H1 (cell line): ENCODE measurements at regions not wholly inside any gene's neighbourhood (a gene's known extent, or its start where the extent isn't known, plus 50 kb on each side); places are given as distances from the start of the nearest gene placed in this dataset.

Experiments
- BACH1 ChIP-seq: IDR thresholded peaks from 2 replicates; pipeline ENCODE4 v1.6.1; 2012; ENCODE audit warnings: low read length, improper control_type of control experiment
- HDAC2 ChIP-seq, 2 experiments: fragments of 300-600 bp in 1 of 2; sonication (generic) in 1 of 2; IDR thresholded peaks; 2 replicates each; pipeline ENCODE4 v1.6.1; 2011 to 2012; ENCODE audit warnings: low read depth in 2 of 2, low read length in 2 of 2, mild to moderate bottlenecking in 2 of 2, moderate library complexity in 2 of 2, borderline replicate concordance in 1 of 2, inconsistent platforms in 1 of 2
- JUND ChIP-seq: IDR thresholded peaks from 2 replicates; pipeline ENCODE4 v1.6.1; 2011; ENCODE audit warnings: mild to moderate bottlenecking, improper control_type of control experiment, low read length
- POLR2A ChIP-seq, 2 experiments: IDR thresholded peaks; 1 replicate in 1 of 2; 2 replicates in 1 of 2; pipeline ENCODE4 v1.6.1; 2011; ENCODE audit warnings: low read depth in 2 of 2, low read length in 2 of 2, mild to moderate bottlenecking in 2 of 2; ENCODE audit errors: control extremely low read depth in 1 of 2
- POLR2AphosphoS5 ChIP-seq: IDR thresholded peaks from 2 replicates; pipeline ENCODE4 v1.6.1; 2011; ENCODE audit warnings: low read depth, low read length
- SAP30 ChIP-seq: fragments of 300-600 bp; sonication (generic); IDR thresholded peaks from 2 replicates; pipeline ENCODE4 v1.7.1; 2012; ENCODE audit warnings: low read length, moderate library complexity, mild to moderate bottlenecking, inconsistent platforms; ENCODE audit not compliant: insufficient read depth, insufficient replicate concordance
- TCF12 ChIP-seq: IDR thresholded peaks from 2 replicates; pipeline ENCODE4 v1.6.1; 2011; ENCODE audit warnings: low read depth, mild to moderate bottlenecking, low read length
- TF ChIP-seq, protein P1 (sequence below): IDR thresholded peaks from 2 replicates; pipeline ENCODE4 v1.6.1; 2012; ENCODE audit warnings: inconsistent platforms
- TF ChIP-seq, protein P2 (sequence below): IDR thresholded peaks from 2 replicates; pipeline ENCODE4 v1.6.1; 2011; ENCODE audit warnings: low read length, improper control_type of control experiment
- TF ChIP-seq, protein P3 (sequence below), 3 experiments: IDR thresholded peaks; 1 replicate in 2 of 3; 2 replicates in 1 of 3; pipeline versions ENCODE4 v1.5.1 to v1.6.1; 2011; ENCODE audit warnings: low read length in 3 of 3, mild to moderate bottlenecking in 3 of 3, inconsistent platforms in 2 of 3, low read depth in 1 of 3, moderate library complexity in 1 of 3; ENCODE audit not compliant: insufficient read depth in 1 of 3; ENCODE audit errors: control extremely low read depth in 1 of 3
- TF ChIP-seq, protein P4 (sequence below): IDR thresholded peaks from 2 replicates; pipeline ENCODE4 v1.6.1; 2011; ENCODE audit warnings: low read depth, mild to moderate bottlenecking, low read length; ENCODE audit not compliant: insufficient read depth

DNA sequence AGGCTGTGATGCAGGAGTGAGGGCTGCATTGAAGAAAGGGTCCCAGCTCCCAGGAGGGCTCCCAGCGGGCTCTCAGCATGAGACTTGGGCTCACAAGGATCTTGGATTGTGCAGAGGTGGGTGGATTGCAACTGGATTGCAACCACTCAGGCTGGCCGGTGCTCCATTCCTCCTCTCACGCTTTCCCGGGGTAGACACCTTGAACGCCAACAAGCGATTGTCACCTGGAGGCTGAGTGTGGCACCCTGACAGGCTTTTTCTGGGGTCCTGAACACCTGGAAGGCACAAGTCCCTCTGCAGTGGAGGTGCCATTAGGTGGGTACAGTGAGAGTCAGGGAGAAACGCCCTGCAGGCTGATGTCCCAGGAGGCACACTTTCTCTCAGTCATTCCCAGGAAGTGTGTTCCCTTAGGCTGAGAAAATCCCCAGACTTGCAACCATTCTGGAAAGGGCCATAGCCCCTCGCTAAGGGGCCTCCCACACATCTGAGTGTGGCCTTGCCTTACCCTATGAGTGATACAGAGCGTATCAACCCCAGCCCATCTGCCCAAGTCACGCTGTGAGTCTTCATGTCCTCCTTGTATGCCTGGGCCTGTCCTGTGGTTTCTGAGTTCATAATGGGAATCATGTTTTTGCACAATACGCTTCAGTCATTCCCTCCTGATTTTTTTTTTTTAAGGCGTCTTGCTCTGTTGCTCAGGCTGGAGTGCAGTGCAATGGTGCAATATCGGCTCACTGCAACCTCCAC is 488.1 kb downstream of the IRX1 start:
- TF ChIP-seq BACH1 (no peak), HDAC2 (IDR thresholded peaks at IDR 0.05; ENCODE audit: borderline replicate concordance in 1 of 2, low read depth in 2 of 2, low read length in 2 of 2) (no peak), POLR2A (IDR thresholded peaks at IDR 0.05; ENCODE audit: control extremely low read depth in 1 of 2, low read depth in 2 of 2, low read length in 2 of 2) (no peak), SAP30 (no peak), TCF12 (no peak), POLR2AphosphoS5 (no peak), JUND (no peak)
- TF ChIP-seq, protein P1, sequence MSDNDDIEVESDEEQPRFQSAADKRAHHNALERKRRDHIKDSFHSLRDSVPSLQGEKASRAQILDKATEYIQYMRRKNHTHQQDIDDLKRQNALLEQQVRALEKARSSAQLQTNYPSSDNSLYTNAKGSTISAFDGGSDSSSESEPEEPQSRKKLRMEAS = no peak
- TF ChIP-seq, protein P2, sequence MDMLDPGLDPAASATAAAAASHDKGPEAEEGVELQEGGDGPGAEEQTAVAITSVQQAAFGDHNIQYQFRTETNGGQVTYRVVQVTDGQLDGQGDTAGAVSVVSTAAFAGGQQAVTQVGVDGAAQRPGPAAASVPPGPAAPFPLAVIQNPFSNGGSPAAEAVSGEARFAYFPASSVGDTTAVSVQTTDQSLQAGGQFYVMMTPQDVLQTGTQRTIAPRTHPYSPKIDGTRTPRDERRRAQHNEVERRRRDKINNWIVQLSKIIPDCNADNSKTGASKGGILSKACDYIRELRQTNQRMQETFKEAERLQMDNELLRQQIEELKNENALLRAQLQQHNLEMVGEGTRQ = no peak
- TF ChIP-seq, protein P3, sequence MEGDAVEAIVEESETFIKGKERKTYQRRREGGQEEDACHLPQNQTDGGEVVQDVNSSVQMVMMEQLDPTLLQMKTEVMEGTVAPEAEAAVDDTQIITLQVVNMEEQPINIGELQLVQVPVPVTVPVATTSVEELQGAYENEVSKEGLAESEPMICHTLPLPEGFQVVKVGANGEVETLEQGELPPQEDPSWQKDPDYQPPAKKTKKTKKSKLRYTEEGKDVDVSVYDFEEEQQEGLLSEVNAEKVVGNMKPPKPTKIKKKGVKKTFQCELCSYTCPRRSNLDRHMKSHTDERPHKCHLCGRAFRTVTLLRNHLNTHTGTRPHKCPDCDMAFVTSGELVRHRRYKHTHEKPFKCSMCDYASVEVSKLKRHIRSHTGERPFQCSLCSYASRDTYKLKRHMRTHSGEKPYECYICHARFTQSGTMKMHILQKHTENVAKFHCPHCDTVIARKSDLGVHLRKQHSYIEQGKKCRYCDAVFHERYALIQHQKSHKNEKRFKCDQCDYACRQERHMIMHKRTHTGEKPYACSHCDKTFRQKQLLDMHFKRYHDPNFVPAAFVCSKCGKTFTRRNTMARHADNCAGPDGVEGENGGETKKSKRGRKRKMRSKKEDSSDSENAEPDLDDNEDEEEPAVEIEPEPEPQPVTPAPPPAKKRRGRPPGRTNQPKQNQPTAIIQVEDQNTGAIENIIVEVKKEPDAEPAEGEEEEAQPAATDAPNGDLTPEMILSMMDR (IDR thresholded peaks at IDR 0.05; ENCODE audit: control extremely low read depth in 1 of 3, insufficient read depth in 1 of 3, low read depth in 1 of 3, low read length in 3 of 3) = no peak
- TF ChIP-seq, protein P4, sequence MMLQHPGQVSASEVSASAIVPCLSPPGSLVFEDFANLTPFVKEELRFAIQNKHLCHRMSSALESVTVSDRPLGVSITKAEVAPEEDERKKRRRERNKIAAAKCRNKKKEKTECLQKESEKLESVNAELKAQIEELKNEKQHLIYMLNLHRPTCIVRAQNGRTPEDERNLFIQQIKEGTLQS = no peak
